SK-N-SH (cell line): ENCODE measurements at regions not wholly inside any gene's neighbourhood (a gene's known extent, or its start where the extent isn't known, plus 50 kb on each side); places are given as distances from the start of the nearest gene placed in this dataset.

Experiments used
- CTCF ChIA-PET: fragments of 300-600, 350-600 bp; formaldehyde crosslinking; extraction: SDS; loops from one replicate; lab custom pipeline; 2021; lab: Yijun Ruan, JAX
- POLR2A ChIA-PET: fragments of 350-600 bp; sonication (Branson Sonifier 250); formaldehyde crosslinking; extraction: SDS; loops from one replicate; lab custom pipeline; 2020; ENCODE audit warnings: antibody characterized with exemption, inconsistent platforms; lab: Yijun Ruan, JAX
- DNase-seq: peaks from one replicate; pipeline ENCODE4 v3.0.0; 2012
- H2AFZ ChIP-seq: fragments of 200-600 bp; sonication (generic); 2 replicates; pipeline ENCODE4 v1.8.1; 2016; ENCODE audit warnings: antibody characterized with exemption, mild to moderate bottlenecking, low read depth
- H3F3A ChIP-seq: fragments of 200-600 bp; sonication (generic); replicated peaks from 2 replicates; pipeline ENCODE3; 2016; ENCODE audit warnings: antibody characterized with exemption, mild to moderate bottlenecking; ENCODE audit not compliant: insufficient read depth
- H3K27ac ChIP-seq, 2 experiments: fragments of 200-500 bp in 1 of 2; fragments of 200-600 bp in 1 of 2; sonication (Bioruptor generic) in 1 of 2; sonication (generic), shearing (Covaris generic) in 1 of 2; 2 replicates each; pipeline versions ENCODE4 v1.5.1 to v1.6.1; 2014 to 2016; ENCODE audit warnings: low read depth in 2 of 2, inconsistent platforms in 1 of 2, low read length in 1 of 2, mild to moderate bottlenecking in 1 of 2, mixed read lengths in 1 of 2
- H3K27me3 ChIP-seq: fragments of 200-600 bp; sonication (generic), shearing (Covaris generic); 2 replicates; pipeline ENCODE4 v1.6.1; 2016; ENCODE audit warnings: mixed run types; ENCODE audit not compliant: insufficient read depth
- H3K36me3 ChIP-seq, 2 experiments: fragments of 200-500 bp in 1 of 2; fragments of 200-600 bp in 1 of 2; sonication (Bioruptor generic) in 1 of 2; sonication (generic) in 1 of 2; replicated peaks in 1 of 2; 2 replicates each; pipeline versions ENCODE3 to v1.5.1; 2014 to 2016; ENCODE audit warnings: low read length in 1 of 2, mild to moderate bottlenecking in 1 of 2; ENCODE audit not compliant: insufficient read depth in 2 of 2, control insufficient read depth in 1 of 2
- H3K4me1 ChIP-seq, 2 experiments: fragments of 200-500 bp in 1 of 2; fragments of 200-600 bp in 1 of 2; sonication (Bioruptor generic) in 1 of 2; sonication (generic), shearing (Covaris generic) in 1 of 2; 2 replicates each; pipeline versions ENCODE4 v1.5.1 to v1.6.1; 2014 to 2016; ENCODE audit warnings: low read depth in 1 of 2, low read length in 1 of 2, mixed run types in 1 of 2; ENCODE audit not compliant: insufficient read depth in 2 of 2, control insufficient read depth in 1 of 2
- H3K4me2 ChIP-seq: fragments of 200-600 bp; sonication (generic), shearing (Covaris generic); 2 replicates; pipeline ENCODE4 v1.6.1; 2017; ENCODE audit warnings: mixed run types
- H3K4me3 ChIP-seq, 2 experiments: fragments of 200-500 bp in 1 of 2; fragments of 200-600 bp in 1 of 2; sonication (Bioruptor generic) in 1 of 2; sonication (generic), shearing (Covaris generic) in 1 of 2; 2 replicates each; pipeline versions ENCODE4 v1.5.1 to v1.8.1; 2014 to 2016; ENCODE audit warnings: low read depth in 2 of 2, inconsistent platforms in 1 of 2, low read length in 1 of 2, mild to moderate bottlenecking in 1 of 2, mixed read lengths in 1 of 2, moderate library complexity in 1 of 2
- H3K79me2 ChIP-seq: fragments of 200-600 bp; sonication (generic); 2 replicates; pipeline ENCODE4 v1.8.1; 2017; ENCODE audit warnings: mild to moderate bottlenecking; ENCODE audit not compliant: insufficient read depth
- H3K9ac ChIP-seq: fragments of 200-600 bp; sonication (generic); 2 replicates; pipeline ENCODE4 v1.6.1; 2017; ENCODE audit warnings: mixed run types
- H3K9me2 ChIP-seq: fragments of 200-600 bp; sonication (generic); 2 replicates; pipeline ENCODE4 v1.6.1; 2017; ENCODE audit warnings: mixed run types
- H3K9me3 ChIP-seq: fragments of 200-600 bp; sonication (generic); 2 replicates; pipeline ENCODE4 v1.6.1; 2017; ENCODE audit warnings: mixed run types, mild to moderate bottlenecking, moderate library complexity
- H4K20me1 ChIP-seq: fragments of 200-600 bp; sonication (generic); 2 replicates; pipeline ENCODE4 v1.6.1; 2017; ENCODE audit warnings: mild to moderate bottlenecking, mixed run types; ENCODE audit not compliant: insufficient read depth
- EZH2phosphoT487 ChIP-seq: fragments of 200-600 bp; sonication (generic); IDR thresholded peaks from 2 replicates; pipeline ENCODE4 v1.6.1; 2017; ENCODE audit warnings: low read depth, mixed run types, mild to moderate bottlenecking, antibody characterized with exemption, moderate library complexity, borderline replicate concordance
- FOXM1 ChIP-seq: IDR thresholded peaks from 2 replicates; pipeline ENCODE4 v1.4.0; 2012; ENCODE audit warnings: low read depth, mild to moderate bottlenecking
- GABPA ChIP-seq: IDR thresholded peaks from 2 replicates; pipeline ENCODE4 v1.4.0; 2012; ENCODE audit warnings: low read depth, mild to moderate bottlenecking
- MEF2A ChIP-seq: IDR thresholded peaks from 2 replicates; pipeline ENCODE4 v1.4.0; 2012; ENCODE audit warnings: low read depth, borderline replicate concordance
- MXI1 ChIP-seq: IDR thresholded peaks from 2 replicates; pipeline ENCODE4 v1.6.1; 2012; ENCODE audit warnings: mild to moderate bottlenecking, low read depth, low read length, improper control_type of control experiment
- NFIC ChIP-seq: IDR thresholded peaks from 2 replicates; pipeline ENCODE4 v1.4.0; 2012; ENCODE audit warnings: borderline replicate concordance
- NRF1 ChIP-seq: IDR thresholded peaks from 2 replicates; pipeline ENCODE4 v1.6.1; 2012; ENCODE audit warnings: low read depth, mild to moderate bottlenecking, low read length
- RAD21 ChIP-seq: IDR thresholded peaks from 2 replicates; pipeline ENCODE4 v1.6.1; 2012; ENCODE audit warnings: mild to moderate bottlenecking, low read length
- RFX5 ChIP-seq: IDR thresholded peaks from 2 replicates; pipeline ENCODE4 v1.6.1; 2012; ENCODE audit warnings: mild to moderate bottlenecking, improper control_type of control experiment, low read length
- SIN3A ChIP-seq: IDR thresholded peaks from 2 replicates; pipeline ENCODE4 v1.6.1; 2012; ENCODE audit warnings: low read depth, mild to moderate bottlenecking, low read length, moderate library complexity, borderline replicate concordance
- TAF1 ChIP-seq: IDR thresholded peaks from 2 replicates; pipeline ENCODE4 v1.6.1; 2012; ENCODE audit warnings: low read depth, mild to moderate bottlenecking, low read length, moderate library complexity, borderline replicate concordance
- YY1 ChIP-seq: IDR thresholded peaks from 2 replicates; pipeline ENCODE4 v1.4.0; 2012; ENCODE audit warnings: low read depth, mild to moderate bottlenecking
- WGBS: methylation state at CpG from one replicate; pipeline ENCODE4 v1.1.6; 2017; ENCODE audit warnings: low lambda C conversion rate; 5-methylcytosine and 5-hydroxymethylcytosine counted together
- TF ChIP-seq, protein P1 (sequence below): fragments of 150-350 bp; IDR thresholded peaks from 2 replicates; pipeline ENCODE4 v1.6.1; 2016; ENCODE audit warnings: mild to moderate bottlenecking, low read depth, low read length
- TF ChIP-seq, protein P2 (sequence below): IDR thresholded peaks from 2 replicates; pipeline ENCODE4 v1.4.0; 2012; ENCODE audit warnings: low read depth, borderline replicate concordance
- TF ChIP-seq, protein P3 (sequence below): fragments of 200-600 bp; sonication (generic); IDR thresholded peaks from 2 replicates; pipeline ENCODE4 v1.6.1; 2017; ENCODE audit warnings: antibody characterized with exemption, mild to moderate bottlenecking, moderate library complexity
- TF ChIP-seq, protein P4 (sequence below): IDR thresholded peaks from 2 replicates; pipeline ENCODE4 v1.6.1; 2012; ENCODE audit warnings: mild to moderate bottlenecking, low read depth, low read length, moderate library complexity
- TF ChIP-seq, protein P5 (sequence below): fragments of 150-350 bp; IDR thresholded peaks from 2 replicates; pipeline ENCODE4 v1.6.1; 2017; ENCODE audit warnings: antibody characterized with exemption, low read length, low read depth, borderline replicate concordance

DNA sequence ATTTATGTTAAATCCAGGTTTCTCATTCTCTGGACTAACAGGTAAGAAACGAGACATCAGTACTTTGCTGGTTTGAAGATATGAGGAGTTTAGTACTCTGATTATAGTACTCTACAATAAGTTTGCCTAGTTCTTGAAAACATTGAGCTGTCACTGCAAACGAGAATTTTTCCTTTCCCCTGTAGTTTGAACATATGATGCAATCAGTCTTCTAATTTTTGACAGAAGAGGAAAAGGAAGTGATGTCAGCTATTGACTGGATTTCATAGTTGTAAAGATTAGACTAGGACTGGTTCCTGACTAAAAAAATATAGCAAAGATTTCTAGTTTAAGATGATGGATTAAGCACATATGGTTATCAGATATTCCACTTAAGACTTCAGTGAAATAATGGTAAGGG, 461.9 kb downstream of the LRRIQ3 start:
- no peak overlapping the region for H3K4me3 ChIP-seq
- no peaks in the 10 kb centered on the region for H3K4me1 ChIP-seq
- no peak for TF ChIP-seq MEF2A
- TF ChIP-seq MXI1: no peak
- TF ChIP-seq, protein P1, sequence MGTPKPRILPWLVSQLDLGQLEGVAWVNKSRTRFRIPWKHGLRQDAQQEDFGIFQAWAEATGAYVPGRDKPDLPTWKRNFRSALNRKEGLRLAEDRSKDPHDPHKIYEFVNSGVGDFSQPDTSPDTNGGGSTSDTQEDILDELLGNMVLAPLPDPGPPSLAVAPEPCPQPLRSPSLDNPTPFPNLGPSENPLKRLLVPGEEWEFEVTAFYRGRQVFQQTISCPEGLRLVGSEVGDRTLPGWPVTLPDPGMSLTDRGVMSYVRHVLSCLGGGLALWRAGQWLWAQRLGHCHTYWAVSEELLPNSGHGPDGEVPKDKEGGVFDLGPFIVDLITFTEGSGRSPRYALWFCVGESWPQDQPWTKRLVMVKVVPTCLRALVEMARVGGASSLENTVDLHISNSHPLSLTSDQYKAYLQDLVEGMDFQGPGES: no peak
- TF ChIP-seq RFX5: no peak
- no peak for TF ChIP-seq TAF1
- no peak for TF ChIP-seq NRF1
- TF ChIP-seq YY1: no peak
- no peak for TF ChIP-seq RAD21
- TF ChIP-seq, protein P2, sequence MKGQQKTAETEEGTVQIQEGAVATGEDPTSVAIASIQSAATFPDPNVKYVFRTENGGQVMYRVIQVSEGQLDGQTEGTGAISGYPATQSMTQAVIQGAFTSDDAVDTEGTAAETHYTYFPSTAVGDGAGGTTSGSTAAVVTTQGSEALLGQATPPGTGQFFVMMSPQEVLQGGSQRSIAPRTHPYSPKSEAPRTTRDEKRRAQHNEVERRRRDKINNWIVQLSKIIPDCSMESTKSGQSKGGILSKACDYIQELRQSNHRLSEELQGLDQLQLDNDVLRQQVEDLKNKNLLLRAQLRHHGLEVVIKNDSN: no peak
- TF ChIP-seq EZH2phosphoT487: no peak
- TF ChIP-seq, protein P3, sequence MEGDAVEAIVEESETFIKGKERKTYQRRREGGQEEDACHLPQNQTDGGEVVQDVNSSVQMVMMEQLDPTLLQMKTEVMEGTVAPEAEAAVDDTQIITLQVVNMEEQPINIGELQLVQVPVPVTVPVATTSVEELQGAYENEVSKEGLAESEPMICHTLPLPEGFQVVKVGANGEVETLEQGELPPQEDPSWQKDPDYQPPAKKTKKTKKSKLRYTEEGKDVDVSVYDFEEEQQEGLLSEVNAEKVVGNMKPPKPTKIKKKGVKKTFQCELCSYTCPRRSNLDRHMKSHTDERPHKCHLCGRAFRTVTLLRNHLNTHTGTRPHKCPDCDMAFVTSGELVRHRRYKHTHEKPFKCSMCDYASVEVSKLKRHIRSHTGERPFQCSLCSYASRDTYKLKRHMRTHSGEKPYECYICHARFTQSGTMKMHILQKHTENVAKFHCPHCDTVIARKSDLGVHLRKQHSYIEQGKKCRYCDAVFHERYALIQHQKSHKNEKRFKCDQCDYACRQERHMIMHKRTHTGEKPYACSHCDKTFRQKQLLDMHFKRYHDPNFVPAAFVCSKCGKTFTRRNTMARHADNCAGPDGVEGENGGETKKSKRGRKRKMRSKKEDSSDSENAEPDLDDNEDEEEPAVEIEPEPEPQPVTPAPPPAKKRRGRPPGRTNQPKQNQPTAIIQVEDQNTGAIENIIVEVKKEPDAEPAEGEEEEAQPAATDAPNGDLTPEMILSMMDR: no peak
- TF ChIP-seq, protein P4, sequence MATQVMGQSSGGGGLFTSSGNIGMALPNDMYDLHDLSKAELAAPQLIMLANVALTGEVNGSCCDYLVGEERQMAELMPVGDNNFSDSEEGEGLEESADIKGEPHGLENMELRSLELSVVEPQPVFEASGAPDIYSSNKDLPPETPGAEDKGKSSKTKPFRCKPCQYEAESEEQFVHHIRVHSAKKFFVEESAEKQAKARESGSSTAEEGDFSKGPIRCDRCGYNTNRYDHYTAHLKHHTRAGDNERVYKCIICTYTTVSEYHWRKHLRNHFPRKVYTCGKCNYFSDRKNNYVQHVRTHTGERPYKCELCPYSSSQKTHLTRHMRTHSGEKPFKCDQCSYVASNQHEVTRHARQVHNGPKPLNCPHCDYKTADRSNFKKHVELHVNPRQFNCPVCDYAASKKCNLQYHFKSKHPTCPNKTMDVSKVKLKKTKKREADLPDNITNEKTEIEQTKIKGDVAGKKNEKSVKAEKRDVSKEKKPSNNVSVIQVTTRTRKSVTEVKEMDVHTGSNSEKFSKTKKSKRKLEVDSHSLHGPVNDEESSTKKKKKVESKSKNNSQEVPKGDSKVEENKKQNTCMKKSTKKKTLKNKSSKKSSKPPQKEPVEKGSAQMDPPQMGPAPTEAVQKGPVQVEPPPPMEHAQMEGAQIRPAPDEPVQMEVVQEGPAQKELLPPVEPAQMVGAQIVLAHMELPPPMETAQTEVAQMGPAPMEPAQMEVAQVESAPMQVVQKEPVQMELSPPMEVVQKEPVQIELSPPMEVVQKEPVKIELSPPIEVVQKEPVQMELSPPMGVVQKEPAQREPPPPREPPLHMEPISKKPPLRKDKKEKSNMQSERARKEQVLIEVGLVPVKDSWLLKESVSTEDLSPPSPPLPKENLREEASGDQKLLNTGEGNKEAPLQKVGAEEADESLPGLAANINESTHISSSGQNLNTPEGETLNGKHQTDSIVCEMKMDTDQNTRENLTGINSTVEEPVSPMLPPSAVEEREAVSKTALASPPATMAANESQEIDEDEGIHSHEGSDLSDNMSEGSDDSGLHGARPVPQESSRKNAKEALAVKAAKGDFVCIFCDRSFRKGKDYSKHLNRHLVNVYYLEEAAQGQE: no peak
- TF ChIP-seq SIN3A: no peak
- TF ChIP-seq GABPA: no peak
- TF ChIP-seq FOXM1: no peak
- TF ChIP-seq, protein P5, sequence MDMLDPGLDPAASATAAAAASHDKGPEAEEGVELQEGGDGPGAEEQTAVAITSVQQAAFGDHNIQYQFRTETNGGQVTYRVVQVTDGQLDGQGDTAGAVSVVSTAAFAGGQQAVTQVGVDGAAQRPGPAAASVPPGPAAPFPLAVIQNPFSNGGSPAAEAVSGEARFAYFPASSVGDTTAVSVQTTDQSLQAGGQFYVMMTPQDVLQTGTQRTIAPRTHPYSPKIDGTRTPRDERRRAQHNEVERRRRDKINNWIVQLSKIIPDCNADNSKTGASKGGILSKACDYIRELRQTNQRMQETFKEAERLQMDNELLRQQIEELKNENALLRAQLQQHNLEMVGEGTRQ: no peak
- TF ChIP-seq NFIC: no peak
- TF ChIP-seq, all 33 proteins: peak for 0

More for the DNA sequence above, 461.9 kb downstream of the LRRIQ3 start:
- no peaks in the 10 kb centered on the region for H3K27me3 ChIP-seq
- H2AFZ ChIP-seq: no peak overlapping the region
- ChIA-PET POLR2A (no interaction called here), CTCF (no interaction called here)
- H4K20me1 ChIP-seq: no peaks in the 10 kb centered on the region
- no peaks in the 10 kb centered on the region for H3K9me2 ChIP-seq
- H3K9me3 ChIP-seq: no peaks in the 10 kb centered on the region
- no peaks in the 10 kb centered on the region for H3F3A ChIP-seq
- no peaks in the 10 kb centered on the region for H3K36me3 ChIP-seq
- H3K27ac ChIP-seq: no peak overlapping the region
- H3K79me2 ChIP-seq: no peaks in the 10 kb centered on the region
- no peak overlapping the region for H3K9ac ChIP-seq
- no peak for DNase-seq
- H3K4me2 ChIP-seq: no peak overlapping the region
- 5% methylated on average over 2 of the region's 2 CpGs for WGBS
